GM12878 (cell line): ENCODE measurements at regions not wholly inside any gene's neighbourhood (a gene's known extent, or its start where the extent isn't known, plus 50 kb on each side); places are given as distances from the start of the nearest gene placed in this dataset.
A peak's percentile ranks its signal among the peaks of the same experiment; 100 is the strongest.
"Not testable (repeated sequence)": the region's sequence is repeated elsewhere in the genome, so short reads cannot be mapped to it uniquely, and the experiment has no call there.

Experiments used
- ATAC-seq: fragments of 200-7000 bp; cut with Tn5 transposase; 3 replicates; pipeline ENCODE4 v1.9.1; 2020; ENCODE audit warnings: mild to moderate bottlenecking, moderate library complexity
- BruUV-seq: library from RNA; stranded (reverse); fragments of 400-500 nt; replicated peaks from 2 replicates; lab custom pipeline; 2021; lab: Mats Ljungman, UMichigan
- CTCF ChIA-PET: fragments of 300-600 bp; sonication (Branson Sonifier 250); formaldehyde crosslinking; extraction: SDS; loops from one replicate; lab custom pipeline; 2021; ENCODE audit warnings: inconsistent platforms; lab: Yijun Ruan, JAX
- POLR2A ChIA-PET: fragments of 350-600 bp; formaldehyde crosslinking; extraction: SDS; loops from one replicate; lab custom pipeline; 2021; ENCODE audit warnings: inconsistent platforms; lab: Charles Lee
- RAD21 ChIA-PET: fragments of 300-600 bp; sonication (Branson Sonifier 250); formaldehyde crosslinking; loops from one replicate; lab custom pipeline; 2023; ENCODE audit warnings: antibody characterized with exemption; ENCODE audit not compliant: unreplicated experiment; lab: Charles Lee
- SMC1A ChIA-PET: fragments of 300-600 bp; sonication (Branson Sonifier 250); formaldehyde crosslinking; loops from one replicate; lab custom pipeline; 2023; ENCODE audit not compliant: unreplicated experiment, uncharacterized antibody; lab: Charles Lee
- DNase-seq: peaks from one replicate; pipeline ENCODE4 v3.0.0-alpha.2; 2011; ENCODE audit warnings: low read depth, low spot score
- FAIRE-seq: peaks from 3 replicates; lab custom pipeline; 2011; peaks lifted over from hg19 to GRCh38; lab: Jason Lieb, UNC
- H2AFZ ChIP-seq: 2 replicates; pipeline ENCODE4 v1.6.0; 2011; ENCODE audit warnings: low read depth, low read length, control low read depth; ENCODE audit not compliant: control insufficient read depth
- H3K27ac ChIP-seq: 2 replicates; pipeline ENCODE4 v1.5.1; 2011; ENCODE audit warnings: control low read depth; ENCODE audit not compliant: control insufficient read depth, insufficient read depth
- H3K27me3 ChIP-seq, 2 experiments: replicated peaks in 1 of 2; 2 replicates each; pipeline versions ENCODE4 v1.6.0 to v1.6.1; 2011; ENCODE audit warnings: low read length in 1 of 2; ENCODE audit not compliant: control insufficient read depth in 2 of 2, insufficient read depth in 2 of 2
- H3K36me3 ChIP-seq, 2 experiments: 2 replicates each; pipeline ENCODE4 v1.5.1; 2011; ENCODE audit warnings: low read length in 1 of 2; ENCODE audit not compliant: control insufficient read depth in 2 of 2, insufficient read depth in 2 of 2
- H3K4me1 ChIP-seq: 2 replicates; pipeline ENCODE4 v1.6.1; 2011; ENCODE audit warnings: mild to moderate bottlenecking, low read length, moderate library complexity, mixed read lengths; ENCODE audit not compliant: control insufficient read depth, insufficient read depth
- H3K4me2 ChIP-seq: 2 replicates; pipeline ENCODE4 v1.6.0; 2011; ENCODE audit warnings: control low read depth; ENCODE audit not compliant: control insufficient read depth, insufficient read depth
- H3K4me3 ChIP-seq: fragments of 200-600 bp; sonication (generic); 2 replicates; pipeline ENCODE4 v1.5.1; 2016
- H3K79me2 ChIP-seq: 2 replicates; pipeline ENCODE4 v1.6.0; 2011; ENCODE audit warnings: low read length; ENCODE audit not compliant: control insufficient read depth, insufficient read depth
- H3K9ac ChIP-seq: 2 replicates; pipeline ENCODE4 v1.8.0; 2011; ENCODE audit warnings: low read length, control low read depth, mixed read lengths; ENCODE audit not compliant: control insufficient read depth, insufficient read depth
- H3K9me3 ChIP-seq: replicated peaks from 3 replicates; pipeline ENCODE4 v1.5.1; 2011; ENCODE audit warnings: mild to moderate bottlenecking, low read length; ENCODE audit not compliant: control insufficient read depth, insufficient read depth
- H4K20me1 ChIP-seq: 2 replicates; pipeline ENCODE4 v1.6.0; 2011; ENCODE audit not compliant: control insufficient read depth, insufficient read depth
- JUNB ChIP-seq: IDR thresholded peaks from 2 replicates; pipeline ENCODE4 v1.6.1; 2016; ENCODE audit warnings: antibody characterized with exemption, mild to moderate bottlenecking
- SREBF1 ChIP-seq: IDR thresholded peaks from 2 replicates; pipeline ENCODE4 v1.6.1; 2012; ENCODE audit warnings: mild to moderate bottlenecking, low read length
- WGBS: methylation state at CpG from one replicate; pipeline ENCODE4 v1.1.6; 2016; ENCODE audit warnings: low lambda C conversion rate; ENCODE audit not compliant: insufficient replicate concordance, insufficient coverage; ENCODE audit errors: missing lambda C conversion rate; 5-methylcytosine and 5-hydroxymethylcytosine counted together
- in situ Hi-C: fragments of 300-500 bp; cut with MboI; formaldehyde crosslinking; loops from 9 replicates; pipeline ENCODE4 v1.14.3; 2018; ENCODE audit warnings: mixed read lengths
- intact Hi-C: fragments of 100-400 bp; cut with micrococcal nuclease; formaldehyde crosslinking; loops from one replicate; pipeline ENCODE4 v1.14.2; 2022; ENCODE audit not compliant: unreplicated experiment

DNA sequence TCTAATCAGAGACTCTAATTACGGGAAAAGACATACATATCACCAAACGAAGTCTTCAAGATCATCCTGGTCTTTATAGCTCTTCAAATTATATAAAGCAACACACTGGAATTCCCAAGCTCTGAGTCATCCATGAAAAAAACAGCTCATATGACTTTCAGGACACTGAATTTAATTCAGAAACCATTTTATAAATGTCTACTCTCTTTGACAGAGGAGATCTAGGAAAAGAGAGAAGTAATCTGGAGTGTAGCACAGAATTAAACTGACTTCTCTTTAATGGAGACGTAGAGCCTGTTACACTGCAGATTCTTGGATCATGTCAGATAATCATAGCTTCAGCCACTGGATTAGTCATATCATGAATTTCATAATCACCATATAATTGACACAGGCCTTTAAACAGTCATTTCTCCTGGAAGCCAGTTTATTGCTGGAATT is 86.8 kb upstream of the WSB1 start:
- intact Hi-C loops (no loop called here), in situ Hi-C loops (no loop called here)
- H3K9me3 ChIP-seq: no peaks in the 10 kb centered on the region
- 33% methylated on average over 3 of the region's 3 CpGs for WGBS
- H3K4me2 ChIP-seq: no peak overlapping the region
- no peak for FAIRE-seq
- TF ChIP-seq JUNB (peak; percentile 63), SREBF1 (no peak)
- H4K20me1 ChIP-seq: no peaks in the 10 kb centered on the region
- H2AFZ ChIP-seq: no peak overlapping the region
- no peak for DNase-seq
- no peak overlapping the region for H3K4me3 ChIP-seq
- no peak overlapping the region for H3K27ac ChIP-seq
- H3K36me3 ChIP-seq: no peaks in the 10 kb centered on the region
- H3K9ac ChIP-seq: no peak overlapping the region
- H3K4me1 ChIP-seq: no peaks in the 10 kb centered on the region
- RAD21 ChIA-PET: interaction anchor here (0.7 to 2.6 kb wide), 9 partner anchors 7 to 126 kb away, joined by 3 to 27 read pairs (median 5); no protein-coding TSS in a partner anchor
- POLR2A ChIA-PET: interaction anchor here (0.8 to 1.8 kb wide), 2 partner anchors 12 to 125 kb away, joined by 3 to 4 read pairs; no protein-coding TSS in a partner anchor
- H3K79me2 ChIP-seq: no peaks in the 10 kb centered on the region
- CTCF ChIA-PET: interaction anchor here (0.7 to 4.3 kb wide), 22 partner anchors 9 to 392 kb away, joined by 3 to 79 read pairs (median 4); no protein-coding TSS in a partner anchor
- no peaks in the 10 kb centered on the region for H3K27me3 ChIP-seq
- BruUV-seq: no TSS peak
- ATAC-seq: no peak
- SMC1A ChIA-PET: interaction anchor here (1.1 to 7.2 kb wide), 7 partner anchors 10 to 121 kb away, joined by 3 to 66 read pairs (median 4); no protein-coding TSS in a partner anchor

DNA sequence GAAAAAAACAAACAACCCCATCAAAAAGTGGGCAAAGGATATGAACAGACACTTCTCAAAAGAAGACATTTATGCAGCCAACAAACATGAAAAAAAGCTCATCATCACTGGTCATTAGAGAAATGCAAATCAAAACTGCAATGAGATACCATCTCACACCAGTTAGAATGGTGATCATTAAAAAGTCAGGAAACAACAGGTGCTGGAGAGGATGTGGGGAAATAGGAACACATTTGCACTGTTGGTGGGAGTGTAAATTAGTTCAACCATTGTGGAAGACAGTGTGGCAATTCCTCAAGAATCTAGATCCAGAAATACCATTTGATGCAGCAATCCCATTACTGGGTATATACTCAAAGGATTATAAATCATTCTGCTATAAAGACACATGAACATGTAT is 85.5 kb upstream of the WSB1 start:
- ChIA-PET CTCF (interaction anchor here (3.1 to 4.3 kb wide), 3 partner anchors 8 to 29 kb away, joined by 18 to 79 read pairs (median 48); no protein-coding TSS in a partner anchor), SMC1A (interaction anchor here (7.2 kb wide), 1 partner anchor 9 kb away, joined by 66 read pairs; no protein-coding TSS in a partner anchor)
- H3K9me3 ChIP-seq, ATAC-seq, H3K4me2 ChIP-seq, H3K27me3 ChIP-seq, H2AFZ ChIP-seq, DNase-seq, H3K36me3 ChIP-seq, H3K79me2 ChIP-seq, FAIRE-seq, POLR2A ChIA-PET, H3K4me3 ChIP-seq, H3K9ac ChIP-seq, BruUV-seq, H3K27ac ChIP-seq, RAD21 ChIA-PET, H3K4me1 ChIP-seq, in situ Hi-C loops, intact Hi-C loops, H4K20me1 ChIP-seq: not testable (repeated sequence)
